ENCODE measurements at regions not wholly inside any gene's neighbourhood (a gene's known extent, or its start where the extent isn't known, plus 50 kb on each side); places are given as distances from the start of the nearest gene placed in this dataset.

DNA sequence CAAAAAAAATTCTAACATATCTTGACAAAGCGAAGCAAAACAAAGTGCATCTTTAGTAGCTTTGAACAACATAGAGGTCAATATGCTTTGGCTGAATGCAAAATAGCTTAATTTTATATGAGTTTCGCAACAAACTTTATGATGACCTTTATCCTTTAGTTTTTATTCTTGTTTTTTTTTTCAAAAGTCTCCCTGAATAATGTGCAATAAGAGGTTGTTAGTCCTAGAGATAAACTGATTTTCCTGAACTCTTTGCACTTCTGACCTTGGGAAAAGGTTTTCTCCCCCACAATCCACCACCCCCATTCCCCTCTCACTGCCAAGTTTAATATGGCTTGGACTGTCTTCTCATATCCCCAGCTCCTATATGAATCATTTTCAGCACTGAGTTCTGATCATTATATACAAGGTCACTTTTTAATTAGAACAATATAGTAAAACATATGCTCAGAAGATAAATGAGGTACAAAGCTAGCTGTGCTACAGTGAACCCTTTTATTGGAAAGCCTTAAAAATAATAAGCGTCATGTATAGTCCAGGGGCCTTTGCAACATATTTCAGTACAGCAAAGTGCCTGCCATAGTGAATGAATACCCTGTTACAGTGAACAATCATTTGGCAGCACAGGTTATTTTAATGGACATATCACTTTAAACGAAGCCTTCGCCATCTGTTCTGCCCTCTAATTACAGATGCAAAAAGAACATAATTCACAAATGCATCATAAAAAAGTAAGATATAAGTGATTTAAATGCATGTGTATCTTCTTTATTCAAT, 496.3 kb upstream of the NR2F2 start:
- no peak for DNase-seq (ENCODE audit: low read depth)

DNA sequence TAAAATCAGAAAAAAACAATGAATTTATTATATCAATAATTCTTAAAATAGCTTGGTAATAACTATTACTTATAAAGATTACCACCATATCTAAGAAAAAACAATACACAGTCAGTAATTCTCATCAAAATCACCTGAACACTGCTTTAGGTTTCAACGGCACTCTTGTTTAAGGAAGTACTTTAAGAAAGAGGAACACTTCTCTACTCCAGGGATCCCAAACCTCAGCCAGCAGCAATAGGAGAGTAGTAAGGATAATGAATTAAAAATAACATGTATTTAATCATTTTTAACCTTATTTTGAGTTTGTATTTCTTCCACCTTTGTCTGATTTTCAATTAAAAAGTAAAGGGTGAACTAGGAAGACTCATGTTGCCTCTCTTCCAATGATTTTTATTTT, 494.0 kb upstream of the NR2F2 start:
- DNase-seq (ENCODE audit: low read depth) = no peak

DNA sequence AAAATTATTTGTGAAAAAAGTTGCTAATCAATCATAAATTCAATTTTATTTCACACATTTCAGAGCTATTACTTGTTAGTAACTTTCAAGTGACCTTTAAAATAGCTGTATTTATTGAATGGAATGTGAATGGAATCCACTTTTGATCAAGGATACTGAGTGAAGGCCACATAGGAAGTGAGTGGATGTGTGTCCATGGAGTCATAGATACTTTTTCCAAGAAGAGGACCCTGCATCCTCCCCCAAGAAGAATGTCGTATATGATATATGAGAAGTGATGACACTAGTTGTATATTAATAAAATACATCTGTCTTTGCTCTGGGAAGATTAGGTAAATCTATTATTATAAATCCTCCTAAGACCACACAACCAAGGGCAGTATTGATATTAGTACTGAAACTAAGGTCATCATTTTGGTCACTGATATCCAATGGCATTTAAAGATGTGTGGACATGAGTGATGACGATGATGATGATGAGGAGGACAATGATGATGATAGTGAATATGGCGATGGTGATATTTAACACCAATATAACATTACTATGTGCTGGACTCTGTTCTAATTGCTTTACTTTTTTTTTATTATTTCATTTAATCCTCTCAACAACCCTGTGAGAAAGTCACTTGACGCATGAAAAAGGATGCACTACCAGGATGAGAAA, 493.0 kb upstream of the NR2F2 start:
- no peak for DNase-seq (ENCODE audit: low read depth)

DNA sequence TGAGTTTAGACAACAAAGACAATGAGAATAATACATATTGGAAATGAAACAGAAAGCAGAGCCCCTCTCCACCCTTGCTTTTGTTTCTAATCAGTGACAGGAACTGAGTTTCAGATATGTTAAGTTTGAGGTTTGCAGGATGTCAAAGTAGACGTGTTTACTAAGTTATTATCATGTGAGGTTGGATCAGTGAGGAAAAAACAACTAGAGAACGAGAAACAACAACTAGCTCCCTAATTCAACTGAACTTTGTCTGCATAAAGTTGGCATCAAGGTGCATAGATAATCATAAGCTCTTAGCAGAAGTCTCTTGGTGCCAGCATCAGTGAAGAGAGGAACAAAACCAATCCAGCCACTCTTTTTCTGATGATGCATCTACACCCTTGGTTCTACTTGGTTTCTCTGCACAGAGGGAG, 491.1 kb upstream of the NR2F2 start:
- no peak for DNase-seq (ENCODE audit: low read depth)

DNA sequence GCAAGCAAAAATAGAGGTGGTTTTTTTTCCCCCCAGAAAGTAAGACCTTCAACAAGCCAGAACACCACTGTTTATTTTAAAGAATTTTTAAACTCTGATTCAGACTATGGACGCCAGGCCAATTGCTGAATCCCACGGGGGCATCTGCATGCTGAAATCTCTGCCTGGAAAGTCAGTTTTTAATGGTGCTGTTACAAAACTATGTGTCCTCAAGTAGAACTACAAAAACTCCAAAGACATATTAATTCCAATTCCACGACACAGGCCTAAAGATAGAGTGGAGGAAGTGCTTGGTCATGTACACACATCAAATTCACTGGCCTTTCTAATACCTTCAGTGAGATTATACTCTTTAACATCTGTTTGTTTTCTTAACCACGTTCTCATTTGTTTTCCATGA, 490.5 kb upstream of the NR2F2 start:
- DNase-seq (ENCODE audit: low read depth) = no peak

DNA sequence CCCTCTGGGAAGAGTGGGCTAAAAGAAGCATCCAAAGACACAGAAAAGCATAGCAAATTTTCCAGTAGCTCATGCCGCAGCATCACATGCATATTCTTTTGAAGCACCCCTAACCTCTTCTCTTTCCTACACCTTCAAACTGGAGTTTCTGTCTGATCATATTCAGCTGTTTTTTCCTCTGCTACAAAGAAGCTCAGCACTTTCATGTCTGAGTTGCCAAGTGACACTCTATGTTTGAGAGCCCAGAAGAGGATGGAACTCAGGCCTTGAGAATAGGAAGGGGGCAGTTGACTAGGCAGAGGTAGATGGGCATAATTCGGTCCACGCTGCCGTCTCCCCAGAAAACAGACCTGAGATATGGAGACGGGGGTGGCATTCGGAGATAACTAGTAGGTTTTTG, 489.6 kb upstream of the NR2F2 start:
- no peak for DNase-seq (ENCODE audit: low read depth)

DNA sequence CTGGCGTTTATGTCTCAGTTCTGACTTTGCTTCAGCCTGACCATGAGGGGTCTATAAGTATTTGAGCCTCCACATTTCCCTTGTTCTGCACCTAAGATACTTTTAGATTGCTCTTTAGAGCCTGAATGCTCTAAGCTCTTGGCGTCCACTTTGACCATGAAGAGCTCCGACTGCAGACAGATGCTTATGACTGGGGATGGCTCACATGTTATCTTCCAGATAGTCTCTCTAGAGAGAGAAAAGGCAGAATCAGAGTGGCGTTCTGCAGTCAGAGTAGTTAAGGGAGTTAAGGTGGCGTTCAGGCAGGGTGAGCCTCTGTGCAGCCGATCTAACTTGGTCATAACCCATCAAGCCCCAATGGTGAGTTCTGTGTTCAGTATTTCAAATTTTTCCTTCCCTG, 487.9 kb upstream of the NR2F2 start:
- DNase-seq (ENCODE audit: low read depth) = no peak

DNA sequence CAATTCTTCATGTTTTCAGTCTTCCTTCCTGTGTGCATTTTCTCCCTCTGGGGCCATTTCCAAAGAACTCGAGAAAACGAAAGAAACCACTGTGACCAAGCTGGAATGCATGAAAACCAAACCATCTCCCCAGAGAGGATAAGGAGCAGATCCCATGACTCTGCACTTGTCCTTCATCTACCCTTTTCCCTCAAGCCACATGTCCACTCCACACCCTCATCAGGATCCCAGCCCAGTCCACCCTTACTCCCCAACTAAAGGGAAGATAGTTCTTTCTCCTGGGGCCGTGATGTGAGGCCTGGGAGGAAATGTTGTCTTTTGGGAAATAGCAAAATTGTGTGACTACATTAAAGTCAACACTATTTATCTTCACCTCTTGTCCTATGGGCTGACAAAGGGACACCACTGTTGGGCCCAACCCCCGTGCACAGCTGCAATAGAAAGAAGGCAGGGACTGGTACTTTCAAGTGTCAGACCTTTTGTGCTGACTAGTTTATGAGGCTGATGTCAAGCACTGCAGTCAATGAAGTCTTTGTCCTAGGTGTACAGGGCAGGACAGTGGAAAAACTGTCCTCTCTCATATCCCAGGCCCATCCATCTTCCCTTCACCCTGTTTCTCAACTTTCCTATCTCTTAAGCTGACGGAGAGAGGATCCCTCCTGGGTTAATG, 487.1 kb upstream of the NR2F2 start:
- DNase-seq (ENCODE audit: low read depth) = no peak

DNA sequence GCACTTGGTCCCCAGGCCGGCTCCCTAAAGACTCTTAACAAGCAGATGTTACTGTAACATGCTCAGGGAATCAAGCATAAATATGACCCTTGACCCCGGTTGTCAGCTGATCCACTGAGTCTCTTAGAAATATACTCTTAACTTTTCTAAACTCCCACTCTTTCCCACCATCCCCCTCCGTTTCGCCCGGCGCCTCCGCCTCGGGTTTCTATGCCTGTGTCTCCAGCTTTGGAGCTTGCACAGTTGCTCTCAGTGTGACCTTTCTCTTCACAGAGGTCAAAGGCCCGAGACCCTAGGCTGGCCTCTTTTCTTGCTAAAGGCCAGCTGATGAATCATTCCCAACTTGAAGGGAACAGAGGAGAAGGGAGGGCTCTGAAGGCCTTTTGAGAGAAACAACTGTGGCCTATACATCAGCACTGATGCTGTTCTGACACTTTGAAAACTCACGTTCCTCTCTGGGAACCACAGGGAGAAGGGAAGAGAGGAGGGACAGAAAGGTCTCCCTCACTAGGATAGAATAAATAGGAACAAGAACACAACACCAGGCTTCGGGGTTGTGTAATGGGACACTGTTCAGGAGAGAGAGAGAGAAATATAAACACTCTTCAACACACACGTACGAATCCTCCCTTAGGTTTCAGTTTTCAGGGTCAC, 484.5 kb upstream of the NR2F2 start:
- DNase-seq (ENCODE audit: low read depth) = no peak

DNA sequence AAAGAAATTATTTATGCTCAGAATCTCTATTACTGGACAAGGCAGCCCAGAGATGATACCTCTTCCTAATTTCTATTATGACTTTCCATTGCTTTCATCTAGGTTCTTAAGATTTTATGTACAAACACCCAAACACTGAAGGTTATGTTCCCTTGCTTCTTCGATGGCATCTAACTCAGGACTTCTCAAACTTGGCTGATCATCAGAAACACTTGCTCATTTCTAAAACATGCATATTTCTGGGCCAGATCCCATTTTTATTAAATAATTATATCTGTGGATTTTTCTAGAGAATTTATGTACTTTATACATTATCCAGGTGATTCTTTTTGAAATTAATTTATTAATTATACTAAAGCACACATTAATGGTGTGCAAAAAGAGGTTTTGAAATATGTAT, 482.4 kb upstream of the NR2F2 start:
- no peak for DNase-seq (ENCODE audit: low read depth)

DNA sequence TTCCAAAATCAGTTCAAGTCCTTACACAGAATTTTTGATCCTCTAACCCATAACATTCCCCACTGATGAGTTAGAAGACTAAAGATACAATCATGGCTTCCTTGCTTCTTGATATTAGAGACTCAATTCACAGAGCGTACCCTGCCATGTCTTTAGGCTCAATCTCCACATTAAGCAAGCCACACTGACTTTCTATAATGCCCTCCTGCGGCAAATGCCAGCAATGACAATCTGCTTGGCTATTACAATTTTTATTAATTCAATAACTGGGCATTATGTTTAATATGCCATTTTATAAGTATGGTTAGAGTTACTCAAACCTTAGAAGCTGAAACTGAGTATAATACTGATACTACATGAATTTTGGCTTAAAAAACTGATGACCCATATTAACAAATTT, 479.7 kb upstream of the NR2F2 start:
- no peak for DNase-seq (ENCODE audit: low read depth)

DNA sequence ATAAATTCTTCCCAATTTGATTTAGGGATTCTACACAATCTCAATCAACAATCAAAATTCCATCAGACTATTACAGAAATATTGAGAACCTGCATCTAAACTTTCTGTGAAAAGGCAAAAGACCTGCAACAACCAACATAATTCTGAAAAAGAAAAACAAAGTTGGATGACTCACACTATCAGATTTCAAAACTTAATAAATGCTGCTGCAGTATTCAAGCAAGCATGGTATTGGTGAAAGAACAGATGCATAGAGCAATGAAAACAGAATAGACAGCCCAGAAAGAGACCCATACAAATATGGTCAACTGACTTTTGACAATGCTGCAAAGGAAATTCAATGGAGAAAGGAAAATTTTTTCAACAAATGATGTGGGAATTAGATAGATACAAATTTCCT, 477.1 kb upstream of the NR2F2 start:
- no peak for DNase-seq (ENCODE audit: low read depth)

DNA sequence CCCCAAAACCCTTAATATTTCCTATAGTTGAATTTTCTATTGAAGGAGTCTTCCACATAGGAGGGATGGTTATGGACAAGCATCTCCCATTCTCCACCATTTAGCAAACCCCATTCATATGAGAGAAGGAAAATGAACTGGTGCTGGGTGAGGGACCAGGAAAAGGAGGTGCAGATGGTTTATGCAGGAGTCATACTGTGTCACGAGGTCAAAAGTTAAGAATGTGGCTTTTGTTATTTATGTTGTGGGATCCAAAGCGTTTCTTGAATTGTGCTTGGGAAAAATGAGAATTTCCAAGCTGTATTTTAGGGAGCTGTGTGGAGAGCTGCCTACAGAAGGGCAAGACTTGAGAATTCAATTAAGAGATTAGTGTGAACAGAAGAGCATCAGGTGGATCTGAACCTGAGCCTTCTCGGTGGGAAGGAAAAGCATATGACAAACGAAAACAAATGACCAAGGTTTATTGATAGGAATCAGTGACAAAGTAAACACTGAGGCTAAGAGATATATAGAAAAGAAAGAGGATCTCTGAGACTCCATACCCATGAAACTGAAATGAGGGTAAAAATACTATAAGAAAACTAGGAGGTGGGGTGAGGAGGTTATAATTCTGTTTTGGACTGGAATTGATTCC, 473.3 kb upstream of the NR2F2 start:
- no peak for DNase-seq (ENCODE audit: low read depth)

DNA sequence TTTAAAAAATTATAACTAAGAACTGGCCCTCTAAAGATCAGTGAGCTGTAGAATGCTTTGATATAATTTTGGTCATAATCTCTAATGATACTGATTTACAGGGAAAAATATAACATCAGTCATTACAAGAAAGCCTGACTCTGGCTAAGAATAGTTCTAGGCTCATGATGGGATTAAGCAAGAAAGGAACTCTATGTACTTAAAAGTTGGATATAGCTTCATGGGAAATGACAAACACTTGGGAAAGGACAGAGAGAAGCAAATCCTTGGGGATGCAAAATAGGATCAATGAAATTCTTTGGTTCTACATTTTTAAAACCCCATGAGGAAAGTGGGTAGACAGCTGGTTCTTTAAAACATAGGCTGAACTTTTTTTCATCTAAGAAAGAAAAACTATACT, 472.7 kb upstream of the NR2F2 start:
- DNase-seq (ENCODE audit: low read depth) = no peak

DNA sequence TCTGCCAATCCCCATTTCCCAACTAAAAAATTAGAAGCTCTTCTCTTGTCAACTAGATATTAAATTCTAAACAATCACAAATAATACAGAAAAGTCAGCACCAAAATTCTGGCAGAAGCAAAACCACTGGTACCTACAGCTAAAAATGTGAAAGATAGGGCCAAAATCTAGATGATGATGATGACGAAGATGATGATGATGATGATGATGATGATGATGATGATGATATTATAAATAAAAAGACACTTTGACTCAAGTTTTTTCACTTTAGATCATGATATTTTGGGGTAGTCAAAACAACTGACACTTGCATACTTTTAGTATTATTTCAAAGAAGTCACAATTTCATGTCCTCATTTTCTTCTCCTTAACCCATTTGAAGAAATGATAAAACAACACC, 470.1 kb upstream of the NR2F2 start:
- DNase-seq (ENCODE audit: low read depth) = no peak

DNA sequence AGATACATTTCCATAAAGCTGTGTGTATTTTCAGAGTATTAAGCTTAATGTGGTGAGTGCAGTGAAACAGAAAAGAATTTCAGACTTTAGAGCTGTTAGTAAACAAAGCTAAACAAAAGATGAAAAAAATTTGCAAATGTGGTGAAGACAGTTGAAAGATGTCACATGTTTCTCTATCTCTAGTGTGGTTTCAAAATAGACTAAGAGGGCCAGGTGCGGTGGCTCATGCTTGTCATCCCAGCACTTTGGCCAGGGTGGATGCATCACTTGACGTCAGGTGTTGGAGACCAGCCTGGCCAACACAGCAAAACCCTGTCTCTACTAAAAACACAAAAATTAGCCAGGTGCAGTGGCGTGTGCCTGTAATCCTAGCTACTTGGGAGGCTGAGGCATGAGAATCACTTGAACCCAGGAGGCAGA, 466.0 kb upstream of the NR2F2 start:
- DNase-seq (ENCODE audit: low read depth) = no peak

DNA sequence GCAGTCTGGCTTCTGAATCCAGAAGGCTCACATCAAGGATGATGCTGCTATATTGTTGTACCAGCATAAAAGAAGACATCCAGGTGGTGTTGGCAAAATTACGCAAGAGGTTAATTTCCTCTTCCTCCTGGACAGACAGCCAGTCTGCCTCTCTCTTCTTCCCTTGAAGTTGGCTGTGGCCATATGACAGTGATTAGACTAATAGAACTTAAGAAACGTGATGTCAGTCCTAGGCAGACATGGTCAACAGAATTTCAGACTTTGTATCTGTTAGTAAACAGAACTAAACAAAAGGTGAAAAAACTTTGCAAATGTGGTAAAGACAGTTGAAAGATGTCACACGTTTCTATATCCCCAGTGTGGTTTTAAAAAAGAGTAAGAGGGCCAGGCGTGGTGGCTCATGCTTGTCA, 465.2 kb upstream of the NR2F2 start:
- DNase-seq (ENCODE audit: low read depth) = no peak

DNA sequence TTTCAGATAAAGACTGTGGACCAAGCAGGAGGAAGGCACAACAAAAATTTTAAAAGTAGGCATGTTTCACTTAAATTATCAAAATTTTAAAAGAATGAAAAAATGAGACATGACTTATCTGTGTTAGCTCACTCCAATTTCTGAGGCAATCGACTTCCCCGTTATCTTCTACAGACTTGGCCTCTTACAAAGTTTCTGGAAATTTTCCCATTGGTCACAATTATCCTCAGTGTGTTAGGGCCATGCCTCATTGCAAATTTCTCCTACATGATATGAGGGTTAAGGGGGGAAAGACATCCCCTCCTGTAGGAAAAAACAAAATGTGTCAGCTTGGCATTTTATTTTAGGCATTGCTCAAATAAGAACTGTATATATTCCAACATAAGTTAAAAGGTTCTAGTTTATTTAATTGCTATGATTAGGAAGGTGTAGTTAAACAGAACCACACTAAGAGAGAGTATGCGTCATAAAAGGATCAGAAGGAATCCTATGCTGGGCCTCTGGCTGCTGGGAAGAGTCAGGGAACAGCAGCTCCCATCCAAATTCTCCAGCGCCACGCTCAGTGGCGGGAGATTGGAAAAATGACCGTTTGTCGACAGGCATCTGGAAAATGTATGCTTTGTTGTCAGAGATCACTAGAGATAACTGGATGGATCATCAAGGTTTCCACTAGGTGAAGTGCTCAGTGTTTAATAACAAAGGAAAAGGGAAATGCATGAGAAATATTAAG, 463.6 kb upstream of the NR2F2 start:
- no peak for DNase-seq (ENCODE audit: low read depth)

DNA sequence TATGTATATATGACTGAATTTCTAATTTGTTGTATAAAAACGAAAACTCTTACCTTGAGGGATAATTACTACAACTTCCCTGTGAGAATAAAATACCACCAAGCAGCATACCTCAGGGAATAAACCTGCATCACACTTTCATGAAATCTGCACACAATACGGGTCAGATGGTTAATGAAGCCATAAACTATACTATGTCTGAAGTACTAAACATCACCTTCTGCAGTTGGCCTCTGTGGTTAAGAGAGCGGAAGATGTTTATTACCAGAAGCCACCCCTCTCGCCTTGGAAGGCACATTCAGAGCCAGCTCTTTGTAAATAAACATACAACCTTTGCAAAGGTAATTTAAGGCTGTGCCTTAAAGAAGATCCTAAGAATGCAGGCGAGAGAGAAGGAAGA, 462.1 kb upstream of the NR2F2 start:
- DNase-seq (ENCODE audit: low read depth) = no peak

DNA sequence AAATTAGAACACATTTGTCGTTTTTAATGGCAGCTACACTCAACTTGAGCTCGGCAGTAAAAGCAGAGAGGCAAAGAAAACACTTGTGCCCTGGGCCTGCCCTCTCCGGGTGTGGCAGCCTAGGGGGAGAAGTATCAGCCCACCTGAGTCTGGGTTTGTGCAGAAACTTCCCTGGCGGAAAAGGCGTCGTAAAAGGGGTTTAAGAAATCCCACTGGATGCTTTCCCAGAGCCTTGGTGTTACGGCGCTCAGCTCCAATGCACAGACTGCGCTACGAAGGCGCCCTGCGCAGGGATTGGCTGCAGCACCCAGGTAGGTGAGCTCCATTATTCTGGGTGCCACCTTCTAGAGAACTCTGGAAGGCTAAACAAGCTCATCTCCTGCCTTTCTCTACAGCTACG, 461.5 kb upstream of the NR2F2 start:
- no peak for DNase-seq (ENCODE audit: low read depth)

DNA sequence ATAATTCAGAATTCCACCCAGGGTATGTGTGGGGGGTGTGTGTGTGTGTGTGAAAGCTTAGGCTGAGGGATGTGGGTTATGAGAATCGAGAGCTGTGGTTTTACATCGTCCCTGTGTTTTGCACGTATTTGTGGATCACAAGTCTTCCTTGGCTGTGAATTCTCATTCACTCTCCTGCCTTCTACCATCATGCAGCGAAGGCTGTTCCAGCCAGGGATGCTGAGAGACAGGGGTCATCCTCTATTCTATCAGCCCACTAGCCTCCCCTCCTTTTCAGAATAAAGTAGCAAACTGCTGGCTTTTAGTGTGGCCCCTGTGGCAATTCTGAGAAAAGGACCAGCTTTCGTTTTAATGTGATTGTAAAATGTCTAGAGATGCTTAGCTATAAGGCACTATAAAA, 460.6 kb upstream of the NR2F2 start:
- no peak for DNase-seq (ENCODE audit: low read depth)

DNA sequence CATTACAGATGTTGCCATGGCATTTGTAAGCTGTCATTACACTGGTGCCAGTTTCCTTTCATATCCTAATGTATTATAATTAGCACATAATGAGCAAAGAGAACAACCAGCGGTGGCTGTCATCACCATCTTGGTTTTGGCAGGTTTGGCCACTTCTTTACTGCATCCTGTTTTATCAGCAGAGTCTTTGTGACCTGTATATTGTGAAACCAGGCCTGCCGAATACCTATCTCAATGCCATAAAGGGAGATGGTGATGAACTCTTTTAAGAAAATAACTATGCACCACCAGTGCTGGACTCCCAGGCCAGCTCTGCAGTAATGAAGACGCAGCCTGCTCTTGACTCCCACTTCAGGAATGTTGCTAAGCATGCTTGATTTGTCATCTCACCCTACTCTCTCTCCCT, 458.1 kb upstream of the NR2F2 start:
- no peak for DNase-seq (ENCODE audit: low read depth)

Measured in activated T-cell treated with anti-CD3 and anti-CD28 coated beads for 48 hours (primary cell).